MM.1S (cell line): ENCODE measurements at regions not wholly inside any gene's neighbourhood (a gene's known extent, or its start where the extent isn't known, plus 50 kb on each side); places are given as distances from the start of the nearest gene placed in this dataset.

Experiments used
- DNase-seq: peaks from one replicate; pipeline ENCODE4 v3.0.0-alpha.2; 2015
- H2AFZ ChIP-seq: fragments of 300-600 bp; sonication (generic); 2 replicates; pipeline ENCODE4 v1.6.0; 2016; ENCODE audit warnings: antibody characterized with exemption, low read length
- H3F3A ChIP-seq: fragments of 300-600 bp; sonication (generic); 2 replicates; pipeline ENCODE4 v1.6.1; 2016; ENCODE audit warnings: mild to moderate bottlenecking, antibody characterized with exemption, low read length, moderate library complexity, mixed read lengths; ENCODE audit not compliant: insufficient read depth
- H3K27ac ChIP-seq: fragments of 300-600 bp; sonication (generic); 2 replicates; pipeline ENCODE4 v1.5.1; 2016; ENCODE audit warnings: mild to moderate bottlenecking, low read length
- H3K27me3 ChIP-seq: fragments of 300-600 bp; sonication (generic); replicated peaks from 2 replicates; pipeline ENCODE4 v1.6.0; 2016; ENCODE audit warnings: low read length; ENCODE audit not compliant: insufficient read depth
- H3K36me3 ChIP-seq: fragments of 300-600 bp; sonication (generic); replicated peaks from 2 replicates; pipeline ENCODE4 v1.6.1; 2016; ENCODE audit warnings: mild to moderate bottlenecking, low read length, mixed read lengths; ENCODE audit not compliant: insufficient read depth
- H3K4me1 ChIP-seq: fragments of 300-600 bp; sonication (generic); 2 replicates; pipeline ENCODE4 v1.6.1; 2016; ENCODE audit warnings: low read length, mixed read lengths
- H3K4me2 ChIP-seq: fragments of 300-600 bp; sonication (generic); 2 replicates; pipeline ENCODE4 v1.6.0; 2016; ENCODE audit warnings: low read depth, low read length
- H3K4me3 ChIP-seq: fragments of 300-600 bp; sonication (generic); 2 replicates; pipeline ENCODE4 v1.5.1; 2016; ENCODE audit warnings: low read length, mixed read lengths
- H3K79me2 ChIP-seq: fragments of 300-600 bp; sonication (generic); 2 replicates; pipeline ENCODE4 v1.6.1; 2016; ENCODE audit warnings: mixed run types, low read length, mixed read lengths
- H3K9ac ChIP-seq: fragments of 300-600 bp; sonication (generic); 2 replicates; pipeline ENCODE4 v1.6.1; 2016; ENCODE audit warnings: low read length, mixed read lengths
- H3K9me2 ChIP-seq: fragments of 300-600 bp; sonication (generic); replicated peaks from 2 replicates; pipeline ENCODE4 v1.6.1; 2016; ENCODE audit warnings: mild to moderate bottlenecking, low read length, mixed read lengths; ENCODE audit not compliant: insufficient read depth
- H3K9me3 ChIP-seq: fragments of 300-600 bp; sonication (generic); replicated peaks from 2 replicates; pipeline ENCODE4 v1.6.1; 2016; ENCODE audit warnings: mild to moderate bottlenecking, low read length, mixed read lengths; ENCODE audit not compliant: insufficient read depth
- H4K20me1 ChIP-seq: fragments of 300-600 bp; sonication (generic); 2 replicates; pipeline ENCODE4 v1.6.1; 2016; ENCODE audit warnings: mild to moderate bottlenecking, low read length, moderate library complexity, mixed read lengths; ENCODE audit not compliant: insufficient read depth
- CTCF ChIP-seq: fragments of 300-600 bp; sonication (generic); IDR thresholded peaks from 2 replicates; pipeline ENCODE4 v1.5.1; 2016; ENCODE audit warnings: antibody characterized with exemption, low read length, mixed read lengths
- EZH2 ChIP-seq: fragments of 300-600 bp; sonication (generic); optimal IDR thresholded peaks from 2 replicates; pipeline ENCODE3; 2017; ENCODE audit warnings: low read depth, mild to moderate bottlenecking, antibody characterized with exemption, low read length, mixed read lengths
- EZH2phosphoT487 ChIP-seq: fragments of 300-600 bp; sonication (generic); IDR thresholded peaks from 2 replicates; pipeline ENCODE4 v1.6.1; 2018; ENCODE audit warnings: antibody characterized with exemption, low read length

- H3K27ac ChIP-seq, result no peak overlapping the region
- no peaks in the 10 kb centered on the region for H4K20me1 ChIP-seq
- no peaks in the 10 kb centered on the region for H3K4me1 ChIP-seq
- DNase-seq, result no peak
- H3K36me3 ChIP-seq, result no peaks in the 10 kb centered on the region
- H3K79me2 ChIP-seq, result no peaks in the 10 kb centered on the region
- TF ChIP-seq EZH2, result no peak
- no peak for TF ChIP-seq EZH2phosphoT487
- no peak for TF ChIP-seq CTCF
- no peak overlapping the region for H3K4me2 ChIP-seq
- H2AFZ ChIP-seq, result no peak overlapping the region
- no peak overlapping the region for H3K9ac ChIP-seq
- H3F3A ChIP-seq, result no peaks in the 10 kb centered on the region
- H3K27me3 ChIP-seq, result no peaks in the 10 kb centered on the region
- H3K4me3 ChIP-seq, result no peak overlapping the region
- H3K9me3 ChIP-seq, result no peaks in the 10 kb centered on the region
- no peaks in the 10 kb centered on the region for H3K9me2 ChIP-seq
Measured at GRCh38 chr6:138562691-138563090, 63.4 kb upstream of the NHSL1 start.

GRCh38 chr6:138563231-138563630, 63.9 kb upstream of the NHSL1 start:
- H3K4me1 ChIP-seq, result no peaks in the 10 kb centered on the region
- no peak for TF ChIP-seq CTCF
- TF ChIP-seq EZH2phosphoT487, result no peak
- no peak for TF ChIP-seq EZH2
- H3K9me3 ChIP-seq, result no peaks in the 10 kb centered on the region
- no peak overlapping the region for H3K27ac ChIP-seq
- H3K9ac ChIP-seq, result no peak overlapping the region
- H3K36me3 ChIP-seq, result no peaks in the 10 kb centered on the region
- no peaks in the 10 kb centered on the region for H3K27me3 ChIP-seq
- H2AFZ ChIP-seq, result no peak overlapping the region
- H3K9me2 ChIP-seq, result no peaks in the 10 kb centered on the region
- no peak for DNase-seq
- no peaks in the 10 kb centered on the region for H3F3A ChIP-seq
- no peaks in the 10 kb centered on the region for H4K20me1 ChIP-seq
- no peaks in the 10 kb centered on the region for H3K79me2 ChIP-seq
- H3K4me2 ChIP-seq, result no peak overlapping the region
- no peak overlapping the region for H3K4me3 ChIP-seq

GRCh38 chr6:138563650-138564049, 64.4 kb upstream of the NHSL1 start:
- no peak for DNase-seq

More at GRCh38 chr6:138563650-138564049, 64.4 kb upstream of the NHSL1 start:
- H2AFZ ChIP-seq, result no peak overlapping the region
- H3K4me1 ChIP-seq, result no peaks in the 10 kb centered on the region
- H3K79me2 ChIP-seq, result no peaks in the 10 kb centered on the region
- no peaks in the 10 kb centered on the region for H4K20me1 ChIP-seq
- no peaks in the 10 kb centered on the region for H3K9me2 ChIP-seq
- TF ChIP-seq CTCF, result no peak
- no peaks in the 10 kb centered on the region for H3K36me3 ChIP-seq
- H3K4me2 ChIP-seq, result no peak overlapping the region
- no peaks in the 10 kb centered on the region for H3K9me3 ChIP-seq
- no peak overlapping the region for H3K9ac ChIP-seq
- no peaks in the 10 kb centered on the region for H3K27me3 ChIP-seq
- H3F3A ChIP-seq, result no peaks in the 10 kb centered on the region
- H3K4me3 ChIP-seq, result no peak overlapping the region
- no peak overlapping the region for H3K27ac ChIP-seq
